AG09309 (cell line): ENCODE measurements at regions not wholly inside any gene's neighbourhood (a gene's known extent, or its start where the extent isn't known, plus 50 kb on each side); places are given as distances from the start of the nearest gene placed in this dataset.

ENCODE experiments used
- DNase-seq: peaks from one replicate; pipeline ENCODE4 v3.0.0-alpha.2; 2010; ENCODE audit warnings: low read depth
- H3K4me3 ChIP-seq: 2 replicates; pipeline ENCODE4 v1.5.1; 2011; ENCODE audit warnings: mild to moderate bottlenecking, low read depth, low read length, moderate library complexity; ENCODE audit not compliant: control insufficient read depth
- TF ChIP-seq, protein P1 (sequence below): IDR thresholded peaks from 2 replicates; pipeline ENCODE4 v1.5.1; 2011; ENCODE audit warnings: mild to moderate bottlenecking, low read depth, low read length, inconsistent platforms; ENCODE audit not compliant: insufficient read depth, control insufficient read depth; ENCODE audit errors: missing control alignments

DNA sequence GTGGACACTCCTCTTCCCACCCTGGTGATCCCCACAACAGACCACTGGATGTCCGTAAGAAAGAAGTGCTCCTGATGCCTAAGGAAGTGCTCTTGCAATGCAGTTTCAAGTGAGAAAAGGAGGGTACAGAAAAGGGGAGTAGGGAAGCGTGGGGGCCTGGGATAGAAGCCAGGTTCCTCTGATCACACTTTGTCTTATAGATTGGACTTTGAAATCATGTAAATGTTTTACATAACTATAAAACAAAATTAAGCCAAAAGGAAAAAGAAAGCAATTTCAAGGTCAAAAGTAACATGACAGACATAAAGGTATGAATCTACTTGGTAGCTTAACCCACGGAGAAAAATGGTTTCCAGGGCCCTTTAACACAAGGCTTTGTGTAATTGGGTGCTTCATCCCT, 107.3 kb upstream of the TRPM1 start:
- no peak for DNase-seq
- TF ChIP-seq, protein P1, sequence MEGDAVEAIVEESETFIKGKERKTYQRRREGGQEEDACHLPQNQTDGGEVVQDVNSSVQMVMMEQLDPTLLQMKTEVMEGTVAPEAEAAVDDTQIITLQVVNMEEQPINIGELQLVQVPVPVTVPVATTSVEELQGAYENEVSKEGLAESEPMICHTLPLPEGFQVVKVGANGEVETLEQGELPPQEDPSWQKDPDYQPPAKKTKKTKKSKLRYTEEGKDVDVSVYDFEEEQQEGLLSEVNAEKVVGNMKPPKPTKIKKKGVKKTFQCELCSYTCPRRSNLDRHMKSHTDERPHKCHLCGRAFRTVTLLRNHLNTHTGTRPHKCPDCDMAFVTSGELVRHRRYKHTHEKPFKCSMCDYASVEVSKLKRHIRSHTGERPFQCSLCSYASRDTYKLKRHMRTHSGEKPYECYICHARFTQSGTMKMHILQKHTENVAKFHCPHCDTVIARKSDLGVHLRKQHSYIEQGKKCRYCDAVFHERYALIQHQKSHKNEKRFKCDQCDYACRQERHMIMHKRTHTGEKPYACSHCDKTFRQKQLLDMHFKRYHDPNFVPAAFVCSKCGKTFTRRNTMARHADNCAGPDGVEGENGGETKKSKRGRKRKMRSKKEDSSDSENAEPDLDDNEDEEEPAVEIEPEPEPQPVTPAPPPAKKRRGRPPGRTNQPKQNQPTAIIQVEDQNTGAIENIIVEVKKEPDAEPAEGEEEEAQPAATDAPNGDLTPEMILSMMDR = no peak
- no peak overlapping the region for H3K4me3 ChIP-seq

DNA sequence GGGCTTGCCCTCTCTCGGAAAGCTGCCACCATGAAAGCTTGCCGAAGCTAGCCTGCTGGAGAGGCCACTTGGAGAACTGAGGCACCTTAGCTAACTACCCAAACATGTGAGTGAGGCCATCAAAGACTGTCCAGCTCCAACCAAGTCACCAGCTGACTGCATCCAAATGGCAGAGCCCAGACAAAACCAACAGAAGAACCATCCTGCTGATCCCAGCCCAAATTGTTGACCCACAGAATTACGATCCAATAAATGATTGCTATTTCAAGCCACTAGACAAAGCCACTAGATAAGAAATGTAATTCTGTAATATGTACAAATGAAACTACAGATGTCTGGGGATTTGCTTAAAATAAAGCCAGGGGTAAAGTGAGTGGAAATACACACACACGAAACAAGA, 109.8 kb upstream of the TRPM1 start:
- H3K4me3 ChIP-seq = no peak overlapping the region
- no peak for DNase-seq
- TF ChIP-seq, protein P1 = no peak

DNA sequence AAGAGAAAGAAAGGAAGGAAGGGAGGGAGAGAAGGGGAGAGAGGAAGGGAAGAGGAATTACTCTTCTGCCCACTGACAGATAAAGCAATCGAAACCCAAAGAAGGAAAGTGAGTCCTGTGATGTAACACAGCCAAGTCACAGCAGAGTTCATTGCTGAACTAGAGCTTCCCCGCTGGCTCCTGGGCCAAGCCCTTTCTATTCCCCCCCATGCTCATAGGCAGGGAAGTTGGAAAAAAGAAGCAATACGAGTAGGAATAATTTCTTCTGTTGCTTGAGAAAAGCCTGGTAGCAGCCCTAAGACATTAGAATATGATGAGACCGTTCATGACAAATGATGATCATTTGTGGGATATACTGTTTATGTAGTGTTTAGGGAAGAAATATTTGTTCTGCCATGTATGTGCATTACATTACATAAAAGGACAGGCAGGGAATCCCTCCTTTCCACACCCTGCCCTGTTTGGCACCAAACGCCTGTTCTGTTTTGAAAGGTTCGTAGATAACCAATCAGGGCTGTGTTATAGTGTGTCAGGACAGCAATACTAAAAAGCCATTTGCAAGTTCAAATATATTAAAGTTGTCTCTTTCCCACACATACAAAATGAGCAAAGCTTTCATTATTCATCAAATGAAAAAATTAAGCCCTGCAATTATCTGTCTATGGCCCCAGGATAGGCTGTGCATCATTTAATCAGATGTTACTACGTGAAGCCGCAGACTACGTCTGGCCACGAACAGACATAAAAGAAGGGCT, 111.0 kb upstream of the TRPM1 start:
- TF ChIP-seq, protein P1 = no peak
- DNase-seq = no peak
- H3K4me3 ChIP-seq = no peak overlapping the region

DNA sequence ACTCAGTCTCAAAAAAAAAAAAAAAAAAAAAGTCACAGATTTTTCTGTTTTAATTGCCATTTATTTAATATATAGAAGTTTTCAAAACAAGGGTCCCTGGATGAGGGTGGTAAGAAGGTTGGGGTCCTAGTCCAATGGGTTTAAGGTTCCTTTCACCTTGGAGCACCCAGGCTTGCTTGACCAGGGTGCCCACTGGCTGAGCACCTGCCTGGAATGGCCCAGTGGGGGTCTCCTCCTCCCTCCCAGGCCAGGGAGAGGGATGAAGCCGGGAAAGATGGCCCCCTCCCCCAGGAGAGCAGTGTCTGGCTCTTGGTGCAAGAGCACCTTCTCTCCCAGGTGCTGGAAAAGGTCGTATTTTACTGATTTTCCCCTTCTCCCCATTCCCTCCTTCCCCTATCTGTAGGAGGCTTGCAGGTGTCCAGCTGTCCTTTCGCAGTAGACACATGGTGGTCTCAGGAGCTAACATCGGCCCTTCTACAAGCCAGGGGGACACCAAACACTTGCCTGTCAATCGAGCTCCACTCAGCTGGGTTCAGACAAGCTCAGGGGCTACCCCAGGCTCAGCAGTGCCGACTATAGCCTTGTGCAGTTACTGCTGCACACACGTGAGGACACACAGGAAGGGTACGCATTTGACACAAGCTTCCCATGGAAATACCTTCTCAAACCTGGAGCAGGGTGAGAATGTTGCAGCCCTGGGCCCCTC, 112.3 kb upstream of the KLF13 start:
- no peak overlapping the region for H3K4me3 ChIP-seq
- TF ChIP-seq, protein P1 = no peak
- no peak for DNase-seq

DNA sequence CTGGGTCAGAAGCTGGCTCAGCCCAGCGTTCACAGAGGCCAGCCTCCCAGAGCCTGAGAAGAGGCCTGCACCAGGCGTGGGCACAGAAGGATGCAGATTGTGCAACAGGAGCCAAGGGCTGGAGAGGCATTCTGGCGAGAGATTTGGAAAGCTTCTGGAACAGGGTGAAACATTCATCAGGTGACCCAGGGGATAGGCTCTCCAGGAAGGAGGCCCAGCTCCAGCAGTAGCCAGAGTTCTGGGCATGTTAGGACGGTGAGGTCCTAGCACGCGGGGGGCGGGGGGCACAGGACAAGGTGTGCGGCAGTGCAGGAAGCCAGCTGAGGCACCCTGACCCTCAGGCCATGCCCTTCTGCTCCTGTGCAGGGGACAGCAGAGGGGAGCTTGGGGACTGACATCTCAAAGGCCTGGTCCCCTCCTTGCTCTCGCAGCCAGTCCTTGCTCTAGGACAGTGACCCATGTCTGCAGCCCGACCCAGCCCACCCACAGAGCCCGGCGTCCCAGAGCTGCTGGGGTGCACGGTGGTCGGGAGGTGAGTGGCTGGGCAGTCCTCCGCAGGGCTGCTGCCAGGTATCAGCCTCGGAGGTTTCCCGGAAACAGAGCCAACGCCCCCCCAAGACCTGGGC, 111.7 kb upstream of the KLF13 start:
- TF ChIP-seq, protein P1 = no peak
- no peak for DNase-seq
- no peak overlapping the region for H3K4me3 ChIP-seq

DNA sequence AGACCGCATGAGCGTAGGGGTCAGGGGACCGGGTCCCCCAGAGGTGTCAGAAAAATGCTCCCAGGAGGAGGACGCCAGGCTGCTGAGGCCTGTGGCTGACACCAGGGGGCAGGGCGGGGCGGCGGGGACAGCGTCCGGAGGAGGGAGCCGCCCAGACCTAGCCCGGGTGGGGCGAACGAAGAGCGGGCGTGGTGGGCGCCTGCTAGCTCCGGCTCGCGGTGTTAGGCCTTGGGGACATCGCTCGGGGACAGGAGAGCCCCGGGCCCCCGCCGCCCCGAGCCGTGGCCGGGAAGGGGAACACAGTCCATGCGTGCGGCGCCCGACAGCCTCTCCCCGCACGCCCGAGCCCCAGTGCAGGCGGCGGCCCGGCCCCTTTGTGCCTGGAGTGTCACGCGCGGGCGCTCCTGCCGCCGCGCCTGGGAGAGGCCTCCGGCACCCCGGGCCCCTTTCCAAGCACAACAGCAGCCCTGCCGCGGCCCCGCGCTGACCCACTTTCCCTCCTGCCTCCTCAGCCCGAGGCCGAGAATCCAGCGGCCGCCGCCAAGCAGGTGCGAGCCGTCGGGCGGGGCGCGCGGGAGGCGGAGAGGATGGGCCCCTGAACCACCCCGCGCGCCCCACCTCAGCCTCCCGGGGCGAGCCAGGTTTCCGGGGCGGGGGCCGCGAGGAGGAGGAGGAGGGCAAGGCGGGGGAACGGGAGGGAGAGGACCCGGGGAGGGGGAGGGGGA, 111.0 kb upstream of the KLF13 start:
- H3K4me3 ChIP-seq = peak overlapping the region; percentile 27
- no peak for DNase-seq
- TF ChIP-seq, protein P1 = peak; percentile 77
